ENCODE measurements at regions not wholly inside any gene's neighbourhood (a gene's known extent, or its start where the extent isn't known, plus 50 kb on each side); places are given as distances from the start of the nearest gene placed in this dataset.
"Not testable (repeated sequence)": the region's sequence is repeated elsewhere in the genome, so short reads cannot be mapped to it uniquely, and the experiment has no call there.

DNA sequence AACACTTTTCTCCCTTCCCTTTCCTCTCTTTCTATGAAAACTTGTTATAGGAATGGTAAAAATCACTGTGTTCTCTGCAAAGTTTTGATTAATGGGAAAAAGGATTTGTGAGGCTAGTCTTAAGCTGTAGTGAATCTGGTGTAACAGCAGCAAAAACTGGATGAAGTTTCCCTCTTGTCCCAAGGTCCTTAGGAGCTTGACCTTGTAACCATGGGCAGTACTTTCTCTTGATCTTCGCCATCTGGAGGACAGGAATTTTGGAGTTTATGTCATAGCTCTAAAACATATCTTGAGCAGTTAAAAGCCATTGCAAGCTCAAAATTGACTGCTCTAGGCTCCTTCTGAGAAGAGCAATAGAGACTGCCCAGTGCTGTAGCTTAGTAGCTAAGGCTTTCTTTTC is 56.5 kb upstream of the GPD1L start:
- intact Hi-C loops (cut with DNase I; ENCODE audit: low total_unique reads): no loop called here
- DNase-seq: no peak
- WGBS, 5 donors: 61 to 88% (median 74%) methylated on average over 1 of the region's 1 CpG
- Histone ChIP-seq H3K9me3 (no peaks in the 10 kb centered on the region), H3K27me3 (replicated peaks in 1 of 7) (no peaks in the 10 kb centered on the region), H3K27ac (peak overlapping the region in 3 of 8 donors; percentile 11 to 56 (median 40)), H3K4me3 (no peak overlapping the region), H3K4me1 (no peaks in the 10 kb centered on the region), H3K36me3 (no peaks in the 10 kb centered on the region)
- TF ChIP-seq, protein P1, sequence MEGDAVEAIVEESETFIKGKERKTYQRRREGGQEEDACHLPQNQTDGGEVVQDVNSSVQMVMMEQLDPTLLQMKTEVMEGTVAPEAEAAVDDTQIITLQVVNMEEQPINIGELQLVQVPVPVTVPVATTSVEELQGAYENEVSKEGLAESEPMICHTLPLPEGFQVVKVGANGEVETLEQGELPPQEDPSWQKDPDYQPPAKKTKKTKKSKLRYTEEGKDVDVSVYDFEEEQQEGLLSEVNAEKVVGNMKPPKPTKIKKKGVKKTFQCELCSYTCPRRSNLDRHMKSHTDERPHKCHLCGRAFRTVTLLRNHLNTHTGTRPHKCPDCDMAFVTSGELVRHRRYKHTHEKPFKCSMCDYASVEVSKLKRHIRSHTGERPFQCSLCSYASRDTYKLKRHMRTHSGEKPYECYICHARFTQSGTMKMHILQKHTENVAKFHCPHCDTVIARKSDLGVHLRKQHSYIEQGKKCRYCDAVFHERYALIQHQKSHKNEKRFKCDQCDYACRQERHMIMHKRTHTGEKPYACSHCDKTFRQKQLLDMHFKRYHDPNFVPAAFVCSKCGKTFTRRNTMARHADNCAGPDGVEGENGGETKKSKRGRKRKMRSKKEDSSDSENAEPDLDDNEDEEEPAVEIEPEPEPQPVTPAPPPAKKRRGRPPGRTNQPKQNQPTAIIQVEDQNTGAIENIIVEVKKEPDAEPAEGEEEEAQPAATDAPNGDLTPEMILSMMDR (IDR thresholded peaks at IDR 0.05 in 8 of 11, conservative IDR thresholded peaks at IDR 0.05 in 3 of 11): no peak
- peak in 1 of 3 donors; percentile 37 for TF ChIP-seq POLR2AphosphoS5 (IDR thresholded peaks at IDR 0.05)

DNA sequence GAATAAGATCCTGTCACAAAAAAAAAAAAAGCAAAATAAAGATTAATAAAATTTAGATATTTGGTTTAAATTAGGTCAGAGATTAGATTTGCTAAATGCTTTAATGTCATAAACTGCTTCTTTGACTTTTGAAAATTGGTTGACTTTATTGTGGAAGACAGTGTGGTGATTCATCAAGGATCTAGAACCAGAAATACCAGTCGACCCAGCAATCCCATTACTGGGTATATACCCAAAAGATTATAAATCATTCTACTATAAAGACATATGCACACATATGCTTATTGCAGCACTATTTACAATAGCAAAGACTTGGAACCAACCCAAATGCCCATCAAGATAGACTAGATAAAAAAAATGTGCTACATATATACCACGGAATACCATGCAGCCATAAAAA is 54.2 kb upstream of the GPD1L start:
- H3K27ac ChIP-seq: not testable (repeated sequence)

DNA sequence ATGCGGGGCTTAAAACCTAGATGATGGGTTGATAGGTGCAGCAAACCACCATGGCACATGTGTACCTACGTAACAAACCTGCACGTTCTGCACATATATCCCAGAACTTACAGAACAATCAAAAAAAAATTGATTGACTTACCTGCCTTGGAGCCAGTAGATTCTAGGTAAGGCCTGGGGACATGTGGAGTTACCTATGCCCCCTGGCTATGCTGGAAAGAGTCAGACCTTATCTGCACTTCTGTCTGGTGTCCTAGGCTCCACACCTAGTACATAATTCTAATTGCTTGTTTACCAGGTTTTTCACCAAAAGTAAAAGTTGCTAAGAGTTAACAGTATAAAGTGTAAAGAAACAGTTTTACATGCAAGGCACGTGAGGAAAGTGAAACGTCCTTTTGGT is 53.6 kb upstream of the GPD1L start:
- H3K36me3 ChIP-seq; H3K4me1 ChIP-seq; intact Hi-C loops (cut with DNase I; ENCODE audit: low total_unique reads); H3K9me3 ChIP-seq; DNase-seq; H3K4me3 ChIP-seq; H3K27me3 ChIP-seq (replicated peaks in 1 of 7); H3K27ac ChIP-seq: not testable (repeated sequence)
- 71 to 87% (median 82%) methylated on average over 5 of the region's 5 CpGs for WGBS, 5 donors

More for the DNA sequence above, 54.2 kb upstream of the GPD1L start:
- H3K9me3 ChIP-seq; H3K4me1 ChIP-seq; H3K36me3 ChIP-seq; H3K27me3 ChIP-seq (replicated peaks in 1 of 7); DNase-seq; intact Hi-C loops (cut with DNase I; ENCODE audit: low total_unique reads); H3K4me3 ChIP-seq: not testable (repeated sequence)
- 34 to 77% (median 65%) methylated on average over 2 of the region's 2 CpGs for WGBS, 5 donors

DNA sequence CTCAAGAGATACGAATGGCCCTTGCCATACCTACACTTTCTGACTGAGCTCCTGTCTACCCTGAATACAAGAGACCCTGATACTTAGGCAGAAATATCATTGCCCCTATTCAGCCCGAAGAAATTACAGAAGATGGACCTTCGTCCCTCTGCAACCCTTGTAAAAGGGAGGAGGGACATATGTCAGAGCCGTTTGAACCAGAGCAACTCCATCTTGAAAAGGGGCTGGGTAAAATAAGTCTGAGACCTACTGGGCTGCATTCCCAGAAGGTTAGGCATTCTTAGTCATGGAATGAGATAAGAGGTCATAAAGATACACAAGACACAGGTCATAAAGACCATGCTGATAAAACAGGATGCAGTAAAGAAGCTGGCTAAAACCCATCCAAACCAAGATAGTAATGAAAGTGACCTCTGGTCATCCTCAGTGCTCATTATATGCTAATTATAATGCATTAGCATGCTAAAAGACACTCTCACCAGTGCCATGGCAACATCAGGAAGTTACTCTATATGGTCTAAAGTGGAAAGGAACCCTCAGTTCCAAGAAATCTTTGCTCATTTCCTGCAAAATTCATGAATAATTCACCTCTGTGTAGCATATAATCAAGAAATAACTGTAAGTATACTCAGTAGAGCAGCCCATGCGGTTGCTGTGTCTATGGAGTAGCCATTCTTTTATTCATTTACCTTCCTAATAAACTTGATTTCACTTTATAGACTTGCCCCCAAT is 49.7 kb upstream of the GPD1L start:
- Histone ChIP-seq H3K36me3 (no peaks in the 10 kb centered on the region), H3K27ac (no peak overlapping the region), H3K4me1 (no peaks in the 10 kb centered on the region), H3K4me3 (no peak overlapping the region), H3K9me3 (no peaks in the 10 kb centered on the region), H3K27me3 (replicated peaks in 1 of 7) (no peaks in the 10 kb centered on the region)
- TF ChIP-seq POLR2AphosphoS5 (IDR thresholded peaks at IDR 0.05): no peak
- no peak for DNase-seq
- WGBS, 5 donors: 69 to 93% (median 73%) methylated on average over 5 of the region's 5 CpGs
- intact Hi-C loops (cut with DNase I; ENCODE audit: low total_unique reads): no loop called here

Small RNA genes lying in the stretch of these regions (small RNA-seq; reads per million reads assigned to genes)
- gene RF00019: 0 reads per million in 4 donors

Data from spleen (tissue), 11 donors.